ENCODE measurements at regions not wholly inside any gene's neighbourhood (a gene's known extent, or its start where the extent isn't known, plus 50 kb on each side); places are given as distances from the start of the nearest gene placed in this dataset.
"Not testable (repeated sequence)": the region's sequence is repeated elsewhere in the genome, so short reads cannot be mapped to it uniquely, and the experiment has no call there.

- not testable (repeated sequence) for H3K27me3 ChIP-seq (ENCODE audit: control insufficient read depth, insufficient read depth, low read length); H3K27ac ChIP-seq (ENCODE audit: low read length); H3K36me3 ChIP-seq (ENCODE audit: control insufficient read depth, insufficient read depth, low read length); DNase-seq; H3K9me3 ChIP-seq (ENCODE audit: control insufficient read depth, low read depth, low read length); H3K4me3 ChIP-seq (ENCODE audit: low read length); H3K4me1 ChIP-seq (ENCODE audit: control insufficient read depth, insufficient read depth, low read length)
- no CpG with 5 or more reads among the region's 1 CpG for WGBS (ENCODE audit: insufficient coverage, low lambda C conversion rate)
These were observed 265.4 kb downstream of the SOX9 start for GRCh38 chr17:72386173-72386572.

GRCh38 chr17:72386619-72387237 lies 265.9 kb downstream of the SOX9 start:
- Histone ChIP-seq H3K4me1 (ENCODE audit: control insufficient read depth, insufficient read depth, low read length) (no peaks in the 10 kb centered on the region), H3K36me3 (ENCODE audit: control insufficient read depth, insufficient read depth, low read length) (no peaks in the 10 kb centered on the region), H3K4me3 (ENCODE audit: low read length) (no peak overlapping the region), H3K9me3 (ENCODE audit: control insufficient read depth, low read depth, low read length) (no peaks in the 10 kb centered on the region), H3K27me3 (ENCODE audit: control insufficient read depth, insufficient read depth, low read length) (no peaks in the 10 kb centered on the region), H3K27ac (ENCODE audit: low read length) (no peak overlapping the region)
- WGBS (ENCODE audit: insufficient coverage, low lambda C conversion rate), result no CpG with 5 or more reads among the region's 5 CpGs
- DNase-seq, result no peak

GRCh38 chr17:72387487-72387886 lies 266.7 kb downstream of the SOX9 start:
- no peaks in the 10 kb centered on the region for H3K9me3 ChIP-seq (ENCODE audit: control insufficient read depth, low read depth, low read length)
- no peak overlapping the region for H3K27ac ChIP-seq (ENCODE audit: low read length)
- no peak for DNase-seq
- H3K27me3 ChIP-seq (ENCODE audit: control insufficient read depth, insufficient read depth, low read length), result no peaks in the 10 kb centered on the region
- H3K36me3 ChIP-seq (ENCODE audit: control insufficient read depth, insufficient read depth, low read length), result no peaks in the 10 kb centered on the region
- H3K4me1 ChIP-seq (ENCODE audit: control insufficient read depth, insufficient read depth, low read length), result no peaks in the 10 kb centered on the region
- no peak overlapping the region for H3K4me3 ChIP-seq (ENCODE audit: low read length)
- WGBS (ENCODE audit: insufficient coverage, low lambda C conversion rate), result 93% methylated on average over 2 of the region's 7 CpGs

- H3K4me3 ChIP-seq (ENCODE audit: low read length), result no peak overlapping the region
- no peak overlapping the region for H3K27ac ChIP-seq (ENCODE audit: low read length)
- no CpG with 5 or more reads among the region's 3 CpGs for WGBS (ENCODE audit: insufficient coverage, low lambda C conversion rate)
- no peaks in the 10 kb centered on the region for H3K27me3 ChIP-seq (ENCODE audit: control insufficient read depth, insufficient read depth, low read length)
- no peak for DNase-seq
- H3K36me3 ChIP-seq (ENCODE audit: control insufficient read depth, insufficient read depth, low read length), result no peaks in the 10 kb centered on the region
- no peaks in the 10 kb centered on the region for H3K4me1 ChIP-seq (ENCODE audit: control insufficient read depth, insufficient read depth, low read length)
- H3K9me3 ChIP-seq (ENCODE audit: control insufficient read depth, low read depth, low read length), result no peaks in the 10 kb centered on the region
These were observed 267.1 kb downstream of the SOX9 start for GRCh38 chr17:72387969-72388368.

GRCh38 chr17:72388765-72389473 lies 268.1 kb downstream of the SOX9 start:
- Histone ChIP-seq H3K27me3 (ENCODE audit: control insufficient read depth, insufficient read depth, low read length) (no peaks in the 10 kb centered on the region), H3K27ac (ENCODE audit: low read length) (no peak overlapping the region), H3K4me3 (ENCODE audit: low read length) (no peak overlapping the region), H3K9me3 (ENCODE audit: control insufficient read depth, low read depth, low read length) (no peaks in the 10 kb centered on the region), H3K36me3 (ENCODE audit: control insufficient read depth, insufficient read depth, low read length) (no peaks in the 10 kb centered on the region), H3K4me1 (ENCODE audit: control insufficient read depth, insufficient read depth, low read length) (no peaks in the 10 kb centered on the region)
- no peak for DNase-seq
- no CpG with 5 or more reads among the region's 10 CpGs for WGBS (ENCODE audit: insufficient coverage, low lambda C conversion rate)

- no peak for DNase-seq
- WGBS (ENCODE audit: insufficient coverage, low lambda C conversion rate), result no CpG with 5 or more reads among the region's 3 CpGs
- Histone ChIP-seq H3K4me1 (ENCODE audit: control insufficient read depth, insufficient read depth, low read length) (no peaks in the 10 kb centered on the region), H3K36me3 (ENCODE audit: control insufficient read depth, insufficient read depth, low read length) (no peaks in the 10 kb centered on the region), H3K9me3 (ENCODE audit: control insufficient read depth, low read depth, low read length) (no peaks in the 10 kb centered on the region), H3K27me3 (ENCODE audit: control insufficient read depth, insufficient read depth, low read length) (no peaks in the 10 kb centered on the region), H3K27ac (ENCODE audit: low read length) (no peak overlapping the region), H3K4me3 (ENCODE audit: low read length) (no peak overlapping the region)
These were observed 270.1 kb downstream of the SOX9 start for GRCh38 chr17:72390675-72391508.

- no CpG with 5 or more reads among the region's 18 CpGs for WGBS (ENCODE audit: insufficient coverage, low lambda C conversion rate)
- no peaks in the 10 kb centered on the region for H3K36me3 ChIP-seq (ENCODE audit: control insufficient read depth, insufficient read depth, low read length)
- H3K9me3 ChIP-seq (ENCODE audit: control insufficient read depth, low read depth, low read length), result no peaks in the 10 kb centered on the region
- H3K27me3 ChIP-seq (ENCODE audit: control insufficient read depth, insufficient read depth, low read length), result no peaks in the 10 kb centered on the region
- no peak for DNase-seq
- H3K4me3 ChIP-seq (ENCODE audit: low read length), result no peak overlapping the region
- no peak overlapping the region for H3K27ac ChIP-seq (ENCODE audit: low read length)
- no peaks in the 10 kb centered on the region for H3K4me1 ChIP-seq (ENCODE audit: control insufficient read depth, insufficient read depth, low read length)
These were observed 271.5 kb downstream of the SOX9 start for GRCh38 chr17:72392056-72393010.

- H3K4me1 ChIP-seq (ENCODE audit: control insufficient read depth, insufficient read depth, low read length), result no peaks in the 10 kb centered on the region
- no CpG with 5 or more reads among the region's 2 CpGs for WGBS (ENCODE audit: insufficient coverage, low lambda C conversion rate)
- no peaks in the 10 kb centered on the region for H3K9me3 ChIP-seq (ENCODE audit: control insufficient read depth, low read depth, low read length)
- no peaks in the 10 kb centered on the region for H3K27me3 ChIP-seq (ENCODE audit: control insufficient read depth, insufficient read depth, low read length)
- H3K4me3 ChIP-seq (ENCODE audit: low read length), result no peak overlapping the region
- H3K27ac ChIP-seq (ENCODE audit: low read length), result no peak overlapping the region
- no peak for DNase-seq
- no peaks in the 10 kb centered on the region for H3K36me3 ChIP-seq (ENCODE audit: control insufficient read depth, insufficient read depth, low read length)
These were observed 272.7 kb downstream of the SOX9 start for GRCh38 chr17:72393553-72393952.

- no CpG with 5 or more reads among the region's 6 CpGs for WGBS (ENCODE audit: insufficient coverage, low lambda C conversion rate)
These were observed 273.7 kb downstream of the SOX9 start for GRCh38 chr17:72394531-72394930.

GRCh38 chr17:72396121-72396520 lies 275.3 kb downstream of the SOX9 start:
- no CpG with 5 or more reads among the region's 3 CpGs for WGBS (ENCODE audit: insufficient coverage, low lambda C conversion rate)
- H3K27me3 ChIP-seq (ENCODE audit: control insufficient read depth, insufficient read depth, low read length), result no peaks in the 10 kb centered on the region
- no peak overlapping the region for H3K27ac ChIP-seq (ENCODE audit: low read length)
- no peak overlapping the region for H3K4me3 ChIP-seq (ENCODE audit: low read length)
- no peak for DNase-seq
- H3K9me3 ChIP-seq (ENCODE audit: control insufficient read depth, low read depth, low read length), result no peaks in the 10 kb centered on the region
- H3K4me1 ChIP-seq (ENCODE audit: control insufficient read depth, insufficient read depth, low read length), result peaks cover 22% of the 10 kb centered on the region
- H3K36me3 ChIP-seq (ENCODE audit: control insufficient read depth, insufficient read depth, low read length), result no peaks in the 10 kb centered on the region

More at GRCh38 chr17:72394531-72394930, 273.7 kb downstream of the SOX9 start:
- Histone ChIP-seq H3K27ac (ENCODE audit: low read length) (no peak overlapping the region), H3K9me3 (ENCODE audit: control insufficient read depth, low read depth, low read length) (no peaks in the 10 kb centered on the region), H3K4me3 (ENCODE audit: low read length) (no peak overlapping the region), H3K36me3 (ENCODE audit: control insufficient read depth, insufficient read depth, low read length) (no peaks in the 10 kb centered on the region), H3K27me3 (ENCODE audit: control insufficient read depth, insufficient read depth, low read length) (no peaks in the 10 kb centered on the region), H3K4me1 (ENCODE audit: control insufficient read depth, insufficient read depth, low read length) (peaks cover 7% of the 10 kb centered on the region)
- DNase-seq, result no peak
